Neural progenitor cell (in vitro differentiated cells): ENCODE measurements at regions not wholly inside any gene's neighbourhood (a gene's known extent, or its start where the extent isn't known, plus 50 kb on each side); places are given as distances from the start of the nearest gene placed in this dataset.
"Not testable (repeated sequence)": the region's sequence is repeated elsewhere in the genome, so short reads cannot be mapped to it uniquely, and the experiment has no call there.

Source experiments
- DNase-seq: peaks from one replicate; pipeline ENCODE4 v3.0.0-alpha.2; 2016; ENCODE audit warnings: low spot score
- H2AFZ ChIP-seq: fragments of 200-600 bp; sonication (generic); replicated peaks from 2 replicates; pipeline ENCODE4 v1.6.1; 2016; ENCODE audit warnings: antibody characterized with exemption
- H3F3A ChIP-seq: fragments of 200-600 bp; sonication (generic); 2 replicates; pipeline ENCODE4 v1.6.1; 2016; ENCODE audit warnings: antibody characterized with exemption, low read depth
- H3K27ac ChIP-seq: fragments of 200-600 bp; sonication (generic); 2 replicates; pipeline ENCODE4 v1.5.1; 2016; ENCODE audit warnings: mild to moderate bottlenecking
- H3K27me3 ChIP-seq: fragments of 200-600 bp; sonication (generic); 2 replicates; pipeline ENCODE4 v1.6.1; 2016; ENCODE audit warnings: mild to moderate bottlenecking, moderate library complexity
- H3K36me3 ChIP-seq: fragments of 200-600 bp; sonication (generic); 2 replicates; pipeline ENCODE4 v1.5.1; 2016
- H3K4me1 ChIP-seq: fragments of 200-600 bp; sonication (generic); 2 replicates; pipeline ENCODE4 v1.6.1; 2016; ENCODE audit warnings: mixed run types
- H3K4me2 ChIP-seq: fragments of 200-600 bp; sonication (generic); 2 replicates; pipeline ENCODE4 v1.6.1; 2016
- H3K4me3 ChIP-seq: fragments of 200-600 bp; sonication (generic); 2 replicates; pipeline ENCODE4 v1.5.1; 2016
- H3K79me2 ChIP-seq: fragments of 200-600 bp; sonication (generic); 2 replicates; pipeline ENCODE4 v1.6.1; 2016; ENCODE audit warnings: low read depth
- H3K9ac ChIP-seq: fragments of 200-600 bp; sonication (generic); 2 replicates; pipeline ENCODE4 v1.6.1; 2016
- H3K9me3 ChIP-seq: fragments of 200-600 bp; sonication (generic); 2 replicates; pipeline ENCODE4 v1.5.1; 2016; ENCODE audit warnings: low read depth
- H4K20me1 ChIP-seq: fragments of 200-600 bp; sonication (generic); 2 replicates; pipeline ENCODE4 v1.6.1; 2016; ENCODE audit warnings: low read depth
- H3K27ac Mint-ChIP-seq: 3 replicates; pipeline ENCODE4 v1.8.0; 2021; ENCODE audit warnings: mixed read lengths
- H3K27me3 Mint-ChIP-seq: 2 replicates; pipeline ENCODE4 v1.8.0; 2022; ENCODE audit warnings: low read depth, mild to moderate bottlenecking, inconsistent platforms, moderate library complexity, mixed read lengths; ENCODE audit not compliant: insufficient read depth
- H3K36me3 Mint-ChIP-seq: 3 replicates; pipeline ENCODE4 v1.8.0; 2021; ENCODE audit warnings: mixed read lengths
- H3K4me1 Mint-ChIP-seq: 3 replicates; pipeline ENCODE4 v1.8.0; 2021; ENCODE audit warnings: mixed read lengths
- H3K4me3 Mint-ChIP-seq: 3 replicates; pipeline ENCODE4 v1.8.0; 2021; ENCODE audit warnings: mild to moderate bottlenecking, moderate library complexity, mixed read lengths
- H3K9me3 Mint-ChIP-seq: 3 replicates; pipeline ENCODE4 v1.8.0; 2020; ENCODE audit warnings: mixed read lengths
- CTCF ChIP-seq: fragments of 200-600 bp; sonication (generic); IDR thresholded peaks from 2 replicates; pipeline ENCODE4 v1.5.1; 2017; ENCODE audit warnings: antibody characterized with exemption, mild to moderate bottlenecking
- EZH2 ChIP-seq: fragments of 200-600 bp; sonication (generic); IDR thresholded peaks from 2 replicates; pipeline ENCODE4 v1.6.1; 2017; ENCODE audit warnings: antibody characterized with exemption, mild to moderate bottlenecking, moderate library complexity
- EZH2phosphoT487 ChIP-seq: fragments of 200-600 bp; sonication (generic); IDR thresholded peaks from 2 replicates; pipeline ENCODE4 v1.6.1; 2017; ENCODE audit warnings: antibody characterized with exemption

- Histone ChIP-seq H4K20me1 (no peaks in the 10 kb centered on the region), H3K36me3 (no peaks in the 10 kb centered on the region), H3K9ac (no peak overlapping the region), H3F3A (no peaks in the 10 kb centered on the region), H3K79me2 (no peaks in the 10 kb centered on the region), H3K4me2 (no peak overlapping the region), H3K4me1 (peaks cover 4% of the 10 kb centered on the region), H2AFZ (no peak overlapping the region), H3K9me3 (no peaks in the 10 kb centered on the region), H3K27me3 (no peaks in the 10 kb centered on the region), H3K4me3 (no peak overlapping the region), H3K27ac (no peak overlapping the region)
- Mint-ChIP-seq H3K4me3 (no peak overlapping the region), H3K4me1 (peaks cover 25% of the 10 kb centered on the region), H3K36me3 (no peaks in the 10 kb centered on the region), H3K27ac (no peak overlapping the region), H3K27me3 (no peaks in the 10 kb centered on the region), H3K9me3 (peaks cover 3% of the 10 kb centered on the region)
- DNase-seq = no peak
- TF ChIP-seq EZH2 (no peak), CTCF (no peak), EZH2phosphoT487 (no peak)
Measured at GRCh38 chr4:126907389-126907788, 725.4 kb upstream of the INTU start.

DNA sequence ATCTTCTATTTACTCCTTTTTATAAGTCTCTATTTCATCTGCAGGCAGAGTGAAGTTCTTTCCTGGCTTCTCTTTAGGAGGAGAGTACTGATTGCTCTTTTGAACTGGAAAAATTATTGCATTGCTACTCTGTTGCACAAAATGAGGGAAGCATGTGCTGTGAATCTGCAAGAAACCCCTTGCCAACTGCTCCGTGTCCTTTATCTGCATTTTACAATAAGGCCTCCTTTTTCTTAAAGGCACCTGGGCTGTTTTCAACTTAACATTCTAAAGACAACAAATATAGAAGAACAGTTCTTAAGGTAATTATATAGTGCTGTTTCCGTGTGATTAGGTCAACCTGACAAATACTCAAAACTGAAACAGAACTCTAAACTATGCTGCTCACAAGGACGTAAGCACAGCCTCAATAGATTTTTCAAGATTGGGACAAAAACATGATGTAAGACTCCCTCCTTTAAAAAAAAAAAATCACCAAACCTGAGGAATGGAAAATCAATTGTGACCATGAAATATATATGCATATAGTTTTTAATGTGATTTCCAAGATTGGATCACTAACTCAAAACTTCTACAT lies 716.6 kb upstream of the INTU start:
- H3F3A ChIP-seq = no peaks in the 10 kb centered on the region
- no peak overlapping the region for H3K27ac ChIP-seq
- H3K4me1 ChIP-seq = no peaks in the 10 kb centered on the region
- Mint-ChIP-seq H3K27me3 (no peaks in the 10 kb centered on the region), H3K4me1 (peaks cover 10% of the 10 kb centered on the region), H3K27ac (no peak overlapping the region), H3K36me3 (no peaks in the 10 kb centered on the region), H3K9me3 (peaks cover 2% of the 10 kb centered on the region), H3K4me3 (no peak overlapping the region)
- no peaks in the 10 kb centered on the region for H3K27me3 ChIP-seq
- peak overlapping the region; percentile 64 for H2AFZ ChIP-seq
- DNase-seq = no peak
- H3K36me3 ChIP-seq = no peaks in the 10 kb centered on the region
- H3K9ac ChIP-seq = no peak overlapping the region
- H3K79me2 ChIP-seq = no peaks in the 10 kb centered on the region
- no peak overlapping the region for H3K4me3 ChIP-seq
- TF ChIP-seq EZH2phosphoT487 (no peak), CTCF (no peak), EZH2 (no peak)
- H3K9me3 ChIP-seq = no peaks in the 10 kb centered on the region
- no peaks in the 10 kb centered on the region for H4K20me1 ChIP-seq
- H3K4me2 ChIP-seq = no peak overlapping the region

- H3K4me3 Mint-ChIP-seq = no peak overlapping the region
- no peak for DNase-seq
- H3K27me3 ChIP-seq = no peaks in the 10 kb centered on the region
- no peaks in the 10 kb centered on the region for H3K4me1 ChIP-seq
- no peaks in the 10 kb centered on the region for H3K27me3 Mint-ChIP-seq
- H3K4me1 Mint-ChIP-seq = peaks cover 10% of the 10 kb centered on the region
- TF ChIP-seq CTCF (no peak), EZH2 (no peak), EZH2phosphoT487 (no peak)
- no peaks in the 10 kb centered on the region for H3K36me3 Mint-ChIP-seq
- no peak overlapping the region for H3K4me3 ChIP-seq
- H3K9me3 Mint-ChIP-seq = peaks cover 4% of the 10 kb centered on the region
- no peak overlapping the region for H3K27ac Mint-ChIP-seq
- H4K20me1 ChIP-seq = no peaks in the 10 kb centered on the region
- H3K27ac ChIP-seq = no peak overlapping the region
- H3K9me3 ChIP-seq = no peaks in the 10 kb centered on the region
- peak overlapping the region; percentile 64 for H2AFZ ChIP-seq
- H3K36me3 ChIP-seq = no peaks in the 10 kb centered on the region
- no peaks in the 10 kb centered on the region for H3F3A ChIP-seq
- no peak overlapping the region for H3K4me2 ChIP-seq
- H3K9ac ChIP-seq = no peak overlapping the region
- H3K79me2 ChIP-seq = no peaks in the 10 kb centered on the region
Measured at GRCh38 chr4:126916626-126917140, 716.1 kb upstream of the INTU start.

- not testable (repeated sequence) for H3K4me1 Mint-ChIP-seq, H3K36me3 ChIP-seq, H3K4me3 Mint-ChIP-seq, H3K27ac ChIP-seq, H3F3A ChIP-seq, H3K9ac ChIP-seq, H3K9me3 ChIP-seq, H4K20me1 ChIP-seq, H3K27me3 ChIP-seq, H3K36me3 Mint-ChIP-seq, H3K27ac Mint-ChIP-seq, H3K79me2 ChIP-seq, H3K4me2 ChIP-seq, DNase-seq, H3K4me1 ChIP-seq, H3K4me3 ChIP-seq, H2AFZ ChIP-seq, H3K27me3 Mint-ChIP-seq
- peaks cover 20% of the 10 kb centered on the region for H3K9me3 Mint-ChIP-seq
Measured at GRCh38 chr4:126922328-126922938, 710.3 kb upstream of the INTU start.
